GM12878 (cell line): ENCODE measurements at regions not wholly inside any gene's neighbourhood (a gene's known extent, or its start where the extent isn't known, plus 50 kb on each side); places are given as distances from the start of the nearest gene placed in this dataset.

Source experiments
- ATAC-seq: fragments of 200-7000 bp; cut with Tn5 transposase; 3 replicates; pipeline ENCODE4 v1.9.1; 2020; ENCODE audit warnings: mild to moderate bottlenecking, moderate library complexity
- BruUV-seq: library from RNA; stranded (reverse); fragments of 400-500 nt; replicated peaks from 2 replicates; lab custom pipeline; 2021; lab: Mats Ljungman, UMichigan
- CTCF ChIA-PET: fragments of 300-600 bp; sonication (Branson Sonifier 250); formaldehyde crosslinking; extraction: SDS; loops from one replicate; lab custom pipeline; 2021; ENCODE audit warnings: inconsistent platforms; lab: Yijun Ruan, JAX
- POLR2A ChIA-PET: fragments of 350-600 bp; formaldehyde crosslinking; extraction: SDS; loops from one replicate; lab custom pipeline; 2021; ENCODE audit warnings: inconsistent platforms; lab: Charles Lee
- RAD21 ChIA-PET: fragments of 300-600 bp; sonication (Branson Sonifier 250); formaldehyde crosslinking; loops from one replicate; lab custom pipeline; 2023; ENCODE audit warnings: antibody characterized with exemption; ENCODE audit not compliant: unreplicated experiment; lab: Charles Lee
- SMC1A ChIA-PET: fragments of 300-600 bp; sonication (Branson Sonifier 250); formaldehyde crosslinking; loops from one replicate; lab custom pipeline; 2023; ENCODE audit not compliant: unreplicated experiment, uncharacterized antibody; lab: Charles Lee
- DNase-seq: peaks from one replicate; pipeline ENCODE4 v3.0.0-alpha.2; 2011; ENCODE audit warnings: low read depth, low spot score
- FAIRE-seq: peaks from 3 replicates; lab custom pipeline; 2011; peaks lifted over from hg19 to GRCh38; lab: Jason Lieb, UNC
- H2AFZ ChIP-seq: 2 replicates; pipeline ENCODE4 v1.6.0; 2011; ENCODE audit warnings: low read depth, low read length, control low read depth; ENCODE audit not compliant: control insufficient read depth
- H3K27ac ChIP-seq: 2 replicates; pipeline ENCODE4 v1.5.1; 2011; ENCODE audit warnings: control low read depth; ENCODE audit not compliant: control insufficient read depth, insufficient read depth
- H3K27me3 ChIP-seq, 2 experiments: replicated peaks in 1 of 2; 2 replicates each; pipeline versions ENCODE4 v1.6.0 to v1.6.1; 2011; ENCODE audit warnings: low read length in 1 of 2; ENCODE audit not compliant: control insufficient read depth in 2 of 2, insufficient read depth in 2 of 2
- H3K36me3 ChIP-seq, 2 experiments: 2 replicates each; pipeline ENCODE4 v1.5.1; 2011; ENCODE audit warnings: low read length in 1 of 2; ENCODE audit not compliant: control insufficient read depth in 2 of 2, insufficient read depth in 2 of 2
- H3K4me1 ChIP-seq: 2 replicates; pipeline ENCODE4 v1.6.1; 2011; ENCODE audit warnings: mild to moderate bottlenecking, low read length, moderate library complexity, mixed read lengths; ENCODE audit not compliant: control insufficient read depth, insufficient read depth
- H3K4me2 ChIP-seq: 2 replicates; pipeline ENCODE4 v1.6.0; 2011; ENCODE audit warnings: control low read depth; ENCODE audit not compliant: control insufficient read depth, insufficient read depth
- H3K4me3 ChIP-seq: fragments of 200-600 bp; sonication (generic); 2 replicates; pipeline ENCODE4 v1.5.1; 2016
- H3K79me2 ChIP-seq: 2 replicates; pipeline ENCODE4 v1.6.0; 2011; ENCODE audit warnings: low read length; ENCODE audit not compliant: control insufficient read depth, insufficient read depth
- H3K9ac ChIP-seq: 2 replicates; pipeline ENCODE4 v1.8.0; 2011; ENCODE audit warnings: low read length, control low read depth, mixed read lengths; ENCODE audit not compliant: control insufficient read depth, insufficient read depth
- H3K9me3 ChIP-seq: replicated peaks from 3 replicates; pipeline ENCODE4 v1.5.1; 2011; ENCODE audit warnings: mild to moderate bottlenecking, low read length; ENCODE audit not compliant: control insufficient read depth, insufficient read depth
- H4K20me1 ChIP-seq: 2 replicates; pipeline ENCODE4 v1.6.0; 2011; ENCODE audit not compliant: control insufficient read depth, insufficient read depth
- EZH2 ChIP-seq: IDR thresholded peaks from 2 replicates; pipeline ENCODE4 v1.6.1; 2012; ENCODE audit warnings: low read depth, mild to moderate bottlenecking, control low read depth, inconsistent platforms, low read length, borderline replicate concordance; ENCODE audit not compliant: control insufficient read depth
- GATAD2B ChIP-seq: fragments of 450-650 bp; conservative IDR thresholded peaks from 2 replicates; pipeline ENCODE4 v1.6.1; 2017; ENCODE audit warnings: low read depth, mild to moderate bottlenecking, moderate library complexity
- NR2C1 ChIP-seq: fragments of 450-650 bp; IDR thresholded peaks from 2 replicates; pipeline ENCODE4 v1.6.1; 2017; ENCODE audit warnings: antibody characterized with exemption, mild to moderate bottlenecking, moderate library complexity
- SPI1 ChIP-seq: IDR thresholded peaks from 2 replicates; pipeline ENCODE4 v1.6.1; 2011; ENCODE audit warnings: low read depth, mild to moderate bottlenecking, low read length, moderate library complexity, borderline replicate concordance; ENCODE audit not compliant: insufficient read depth
- TBL1XR1 ChIP-seq: IDR thresholded peaks from 2 replicates; pipeline ENCODE4 v1.6.1; 2012; ENCODE audit warnings: low read depth, low read length, improper control_type of control experiment
- WGBS: methylation state at CpG from one replicate; pipeline ENCODE4 v1.1.6; 2016; ENCODE audit warnings: low lambda C conversion rate; ENCODE audit not compliant: insufficient replicate concordance, insufficient coverage; ENCODE audit errors: missing lambda C conversion rate; 5-methylcytosine and 5-hydroxymethylcytosine counted together
- in situ Hi-C: fragments of 300-500 bp; cut with MboI; formaldehyde crosslinking; loops from 9 replicates; pipeline ENCODE4 v1.14.3; 2018; ENCODE audit warnings: mixed read lengths
- intact Hi-C: fragments of 100-400 bp; cut with micrococcal nuclease; formaldehyde crosslinking; loops from one replicate; pipeline ENCODE4 v1.14.2; 2022; ENCODE audit not compliant: unreplicated experiment
- TF ChIP-seq, protein P1 (sequence below): fragments of 150-350 bp; IDR thresholded peaks from 2 replicates; pipeline ENCODE4 v1.6.1; 2016; ENCODE audit warnings: low read depth, low read length

DNA sequence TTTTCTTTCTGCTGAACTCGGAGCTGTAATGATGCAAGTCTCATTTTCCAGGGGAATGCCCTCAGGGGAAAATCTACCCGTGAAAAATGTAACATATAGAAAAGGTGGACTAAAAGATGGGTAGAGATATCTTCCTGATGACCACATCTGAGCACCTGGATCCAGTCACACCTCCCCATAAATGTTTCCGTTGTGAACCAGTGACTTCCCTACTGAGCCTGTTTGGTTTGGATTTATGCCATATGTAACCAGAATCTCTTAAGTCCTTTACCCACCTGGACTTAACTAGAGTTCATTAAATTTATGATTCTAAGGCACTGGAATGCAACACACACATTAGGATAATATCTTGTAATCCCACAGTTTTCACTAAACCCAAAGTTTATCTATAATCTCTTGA lies 171.1 kb downstream of the ZNF330 start (continued):
- TF ChIP-seq EZH2 (no peak), GATAD2B (no peak), TBL1XR1 (no peak)
- TF ChIP-seq, protein P1, sequence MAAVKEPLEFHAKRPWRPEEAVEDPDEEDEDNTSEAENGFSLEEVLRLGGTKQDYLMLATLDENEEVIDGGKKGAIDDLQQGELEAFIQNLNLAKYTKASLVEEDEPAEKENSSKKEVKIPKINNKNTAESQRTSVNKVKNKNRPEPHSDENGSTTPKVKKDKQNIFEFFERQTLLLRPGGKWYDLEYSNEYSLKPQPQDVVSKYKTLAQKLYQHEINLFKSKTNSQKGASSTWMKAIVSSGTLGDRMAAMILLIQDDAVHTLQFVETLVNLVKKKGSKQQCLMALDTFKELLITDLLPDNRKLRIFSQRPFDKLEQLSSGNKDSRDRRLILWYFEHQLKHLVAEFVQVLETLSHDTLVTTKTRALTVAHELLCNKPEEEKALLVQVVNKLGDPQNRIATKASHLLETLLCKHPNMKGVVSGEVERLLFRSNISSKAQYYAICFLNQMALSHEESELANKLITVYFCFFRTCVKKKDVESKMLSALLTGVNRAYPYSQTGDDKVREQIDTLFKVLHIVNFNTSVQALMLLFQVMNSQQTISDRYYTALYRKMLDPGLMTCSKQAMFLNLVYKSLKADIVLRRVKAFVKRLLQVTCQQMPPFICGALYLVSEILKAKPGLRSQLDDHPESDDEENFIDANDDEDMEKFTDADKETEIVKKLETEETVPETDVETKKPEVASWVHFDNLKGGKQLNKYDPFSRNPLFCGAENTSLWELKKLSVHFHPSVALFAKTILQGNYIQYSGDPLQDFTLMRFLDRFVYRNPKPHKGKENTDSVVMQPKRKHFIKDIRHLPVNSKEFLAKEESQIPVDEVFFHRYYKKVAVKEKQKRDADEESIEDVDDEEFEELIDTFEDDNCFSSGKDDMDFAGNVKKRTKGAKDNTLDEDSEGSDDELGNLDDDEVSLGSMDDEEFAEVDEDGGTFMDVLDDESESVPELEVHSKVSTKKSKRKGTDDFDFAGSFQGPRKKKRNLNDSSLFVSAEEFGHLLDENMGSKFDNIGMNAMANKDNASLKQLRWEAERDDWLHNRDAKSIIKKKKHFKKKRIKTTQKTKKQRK, result no peak

DNA sequence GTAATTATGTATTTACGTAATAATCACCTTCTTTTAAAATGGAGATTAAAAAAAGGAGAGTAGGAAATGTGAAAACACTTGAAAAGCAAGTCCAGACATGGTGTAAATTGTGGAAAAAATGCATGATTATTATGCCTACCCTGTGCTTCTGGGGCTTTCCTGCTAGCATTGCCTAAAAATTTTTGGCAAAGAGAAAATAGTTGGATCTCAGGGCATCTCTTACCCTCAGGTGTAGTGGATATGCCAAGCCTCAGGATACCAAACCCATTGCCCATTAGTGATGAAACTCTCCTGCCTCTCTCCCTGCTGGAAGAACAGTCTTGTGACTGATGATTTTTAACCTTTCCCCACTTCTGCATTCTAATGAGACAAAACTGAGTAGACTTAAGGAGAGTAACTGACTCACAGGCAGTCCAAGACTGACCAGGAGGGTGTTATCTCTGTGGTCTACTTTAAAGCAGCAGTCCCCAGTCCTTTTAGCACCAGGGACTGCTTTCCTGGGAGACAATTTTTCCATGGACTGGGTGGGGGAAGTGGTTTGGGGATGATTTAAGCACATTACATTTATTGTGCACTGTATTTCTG lies 174.6 kb downstream of the ZNF330 start:
- no peak overlapping the region for H3K4me2 ChIP-seq
- H3K27ac ChIP-seq, result no peak overlapping the region
- 53% methylated on average over 1 of the region's 1 CpG for WGBS
- H2AFZ ChIP-seq, result no peak overlapping the region
- DNase-seq (no peak), ATAC-seq (no peak), FAIRE-seq (no peak)
- no peaks in the 10 kb centered on the region for H3K36me3 ChIP-seq
- H4K20me1 ChIP-seq, result no peaks in the 10 kb centered on the region
- ChIA-PET RAD21 (no interaction called here), CTCF (no interaction called here), SMC1A (interaction anchor here (1.4 kb wide), 1 partner anchor 8 kb away, joined by 3 read pairs; no protein-coding TSS in a partner anchor)
- no peak overlapping the region for H3K9ac ChIP-seq
- in situ Hi-C loops, result no loop called here
- 0 out of 2 replicates have a peak, but pooled peaks cover 3% of the 10 kb centered on the region for H3K4me1 ChIP-seq
- H3K9me3 ChIP-seq, result no peaks in the 10 kb centered on the region
- no peaks in the 10 kb centered on the region for H3K79me2 ChIP-seq
- H3K4me3 ChIP-seq, result no peak overlapping the region
- TF ChIP-seq SPI1, result 0 out of 2 replicates have a peak, but pooled peaks have one; percentile 4
- no peak for TF ChIP-seq NR2C1
- TF ChIP-seq, all 136 proteins: peak for 1
- POLR2A ChIA-PET, result no interaction called here
- intact Hi-C loops, result no loop called here
- BruUV-seq, result no TSS peak
- H3K27me3 ChIP-seq, result no peaks in the 10 kb centered on the region
